Left lung (tissue), 4 donors: ENCODE measurements at regions not wholly inside any gene's neighbourhood (a gene's known extent, or its start where the extent isn't known, plus 50 kb on each side); places are given as distances from the start of the nearest gene placed in this dataset.

Source experiments
- ATAC-seq: fragments of 200-7000 bp; cut with Tn5 transposase; one replicate; pipeline ENCODE4 v1.9.1; 2020; ENCODE audit warnings: moderate library complexity
- DNase-seq, 4 donors: peaks; one replicate each; pipeline ENCODE4 v3.0.0-alpha.2; 2013 to 2020
- H3K27ac ChIP-seq, 2 donors: fragments of 200-600 bp; sonication (generic) in 1 of 2; one replicate each; pipeline versions ENCODE4 v1.5.0 to v1.8.0; 2020 to 2021
- H3K27me3 ChIP-seq, 2 donors: fragments of 200-600 bp; sonication (generic) in 1 of 2; one replicate each; pipeline versions ENCODE4 v1.5.0 to v1.8.0; 2020 to 2021
- H3K36me3 ChIP-seq, 2 donors: fragments of 200-600 bp; sonication (generic) in 1 of 2; one replicate each; pipeline versions ENCODE4 v1.5.0 to v1.8.0; 2020 to 2021
- H3K4me1 ChIP-seq, 2 donors: fragments of 200-600 bp; one replicate each; pipeline ENCODE4 v1.8.0; 2021
- H3K4me3 ChIP-seq, 2 donors: fragments of 200-600 bp; sonication (generic) in 1 of 2; one replicate each; pipeline versions ENCODE4 v1.5.0 to v1.8.0; 2020 to 2021; ENCODE audit warnings: mild to moderate bottlenecking in 1 of 2
- H3K9me3 ChIP-seq, 2 donors: fragments of 200-600 bp; sonication (generic) in 1 of 2; one replicate each; pipeline versions ENCODE4 v1.5.0 to v1.8.0; 2020 to 2021
- intact Hi-C, 2 donors: fragments of 100-400 bp; cut with DNase I; formaldehyde crosslinking; loops; one replicate each; pipeline versions ENCODE4 v1.11.2 to v1.14.2; 2022
- TF ChIP-seq, protein P1 (sequence below), 2 donors: fragments of 200-600 bp; sonication (generic) in 1 of 2; IDR thresholded peaks; one replicate each; pipeline versions ENCODE4 v1.5.0 to v1.8.0; 2021; ENCODE audit warnings: antibody characterized with exemption in 2 of 2
- donor health status: DM: no; HTN: yes; CAD: no.
- donor health status: DM: no; HTN: no; CAD: no.

DNA sequence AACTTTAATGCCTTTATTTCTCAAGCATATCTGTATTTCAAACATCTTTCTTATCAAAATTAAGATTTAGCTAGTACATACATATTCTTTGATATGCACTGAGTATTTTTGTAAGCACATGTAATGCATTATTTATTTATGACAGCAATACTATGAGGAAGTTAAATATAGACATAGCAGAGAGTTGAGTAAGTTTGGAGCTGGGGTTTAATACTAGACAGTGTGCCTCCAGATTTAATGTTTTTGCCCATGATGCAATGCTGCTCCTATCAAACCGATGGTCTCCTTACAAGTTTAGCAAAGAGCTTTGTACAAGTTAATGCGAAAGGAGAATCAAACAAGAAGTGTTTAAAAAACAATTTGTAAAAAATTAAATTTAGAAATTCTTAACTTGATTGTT, 826.6 kb upstream of the MGAT4C start:
- intact Hi-C loops, result no loop called here
- H3K9me3 ChIP-seq, result no peaks in the 10 kb centered on the region
- ATAC-seq, result no peak
- no peak overlapping the region for H3K4me3 ChIP-seq
- DNase-seq, result no peak
- H3K36me3 ChIP-seq, result no peaks in the 10 kb centered on the region
- TF ChIP-seq, protein P1, sequence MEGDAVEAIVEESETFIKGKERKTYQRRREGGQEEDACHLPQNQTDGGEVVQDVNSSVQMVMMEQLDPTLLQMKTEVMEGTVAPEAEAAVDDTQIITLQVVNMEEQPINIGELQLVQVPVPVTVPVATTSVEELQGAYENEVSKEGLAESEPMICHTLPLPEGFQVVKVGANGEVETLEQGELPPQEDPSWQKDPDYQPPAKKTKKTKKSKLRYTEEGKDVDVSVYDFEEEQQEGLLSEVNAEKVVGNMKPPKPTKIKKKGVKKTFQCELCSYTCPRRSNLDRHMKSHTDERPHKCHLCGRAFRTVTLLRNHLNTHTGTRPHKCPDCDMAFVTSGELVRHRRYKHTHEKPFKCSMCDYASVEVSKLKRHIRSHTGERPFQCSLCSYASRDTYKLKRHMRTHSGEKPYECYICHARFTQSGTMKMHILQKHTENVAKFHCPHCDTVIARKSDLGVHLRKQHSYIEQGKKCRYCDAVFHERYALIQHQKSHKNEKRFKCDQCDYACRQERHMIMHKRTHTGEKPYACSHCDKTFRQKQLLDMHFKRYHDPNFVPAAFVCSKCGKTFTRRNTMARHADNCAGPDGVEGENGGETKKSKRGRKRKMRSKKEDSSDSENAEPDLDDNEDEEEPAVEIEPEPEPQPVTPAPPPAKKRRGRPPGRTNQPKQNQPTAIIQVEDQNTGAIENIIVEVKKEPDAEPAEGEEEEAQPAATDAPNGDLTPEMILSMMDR (IDR thresholded peaks at IDR 0.05), result no peak
- no peaks in the 10 kb centered on the region for H3K27me3 ChIP-seq
- H3K4me1 ChIP-seq, result no peaks in the 10 kb centered on the region
- no peak overlapping the region for H3K27ac ChIP-seq

GRCh38 chr12:87074781-87075180, 818.6 kb upstream of the MGAT4C start:
- ATAC-seq (no peak), DNase-seq (no peak)
- peaks cover 0 to 17% of the 10 kb centered on the region in 2 donors for H3K9me3 ChIP-seq
- intact Hi-C loops, result no loop called here
- no peaks in the 10 kb centered on the region for H3K36me3 ChIP-seq
- TF ChIP-seq, protein P1 (IDR thresholded peaks at IDR 0.05), result no peak
- no peaks in the 10 kb centered on the region for H3K27me3 ChIP-seq
- no peak overlapping the region for H3K27ac ChIP-seq
- no peaks in the 10 kb centered on the region for H3K4me1 ChIP-seq
- no peak overlapping the region for H3K4me3 ChIP-seq

- Histone ChIP-seq H3K9me3 (no peaks in the 10 kb centered on the region), H3K4me3 (no peak overlapping the region), H3K36me3 (no peaks in the 10 kb centered on the region), H3K4me1 (no peaks in the 10 kb centered on the region), H3K27ac (no peak overlapping the region), H3K27me3 (no peaks in the 10 kb centered on the region)
- no peak for ATAC-seq
- intact Hi-C loops, result no loop called here
- TF ChIP-seq, protein P1 (IDR thresholded peaks at IDR 0.05), result no peak
- peak in 1 of 4 donors; percentile 35 for DNase-seq
Observed at GRCh38 chr12:87066326-87066725, 810.1 kb upstream of the MGAT4C start.

GRCh38 chr12:87059231-87059630, 803.0 kb upstream of the MGAT4C start:
- DNase-seq, result no peak
- Histone ChIP-seq H3K9me3 (no peaks in the 10 kb centered on the region), H3K4me1 (no peaks in the 10 kb centered on the region), H3K36me3 (no peaks in the 10 kb centered on the region), H3K4me3 (no peak overlapping the region), H3K27ac (no peak overlapping the region), H3K27me3 (no peaks in the 10 kb centered on the region)
- no peak for ATAC-seq
- intact Hi-C loops, result no loop called here
- TF ChIP-seq, protein P1 (IDR thresholded peaks at IDR 0.05), result no peak

DNA sequence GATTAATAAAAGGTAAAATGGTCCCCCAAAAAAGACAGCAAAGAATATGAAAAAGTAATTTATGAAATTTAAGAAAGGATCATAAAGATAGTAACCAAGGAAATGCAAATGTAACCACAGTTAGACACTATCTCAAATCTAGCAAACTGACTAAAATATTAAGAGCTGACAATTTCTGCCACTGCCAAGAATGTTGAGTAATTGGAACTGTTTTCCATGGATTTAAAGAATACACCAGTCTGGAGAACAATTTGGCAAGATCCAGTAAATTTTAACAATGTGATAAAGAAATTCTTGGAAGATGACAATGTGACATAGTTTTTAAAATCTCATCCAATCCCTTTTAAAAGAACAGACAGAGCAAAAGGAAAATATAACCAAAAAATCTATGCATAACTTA, 798.0 kb upstream of the MGAT4C start:
- TF ChIP-seq, protein P1 (IDR thresholded peaks at IDR 0.05), result no peak
- intact Hi-C loops, result no loop called here
- Histone ChIP-seq H3K4me1 (no peaks in the 10 kb centered on the region), H3K4me3 (no peak overlapping the region), H3K27ac (no peak overlapping the region), H3K27me3 (no peaks in the 10 kb centered on the region), H3K9me3 (no peaks in the 10 kb centered on the region), H3K36me3 (no peaks in the 10 kb centered on the region)
- no peak for DNase-seq
- no peak for ATAC-seq
